OCI-LY3 (cell line): ENCODE measurements at regions not wholly inside any gene's neighbourhood (a gene's known extent, or its start where the extent isn't known, plus 50 kb on each side); places are given as distances from the start of the nearest gene placed in this dataset.

Experiments
- H2AFZ ChIP-seq: fragments of 200-600, 300-600 bp; shearing (Covaris generic); 2 replicates; pipeline ENCODE4 v1.6.0; 2014; ENCODE audit warnings: antibody characterized with exemption, low read depth, low read length
- H3K27ac ChIP-seq: fragments of 200-600, 300-600 bp; sonication (generic); 2 replicates; pipeline ENCODE4 v1.5.1; 2014; ENCODE audit warnings: mild to moderate bottlenecking, low read length, moderate library complexity, mixed read lengths
- H3K27me3 ChIP-seq: fragments of 200-600, 300-600 bp; sonication (generic); 2 replicates; pipeline ENCODE4 v1.6.1; 2014; ENCODE audit warnings: low read depth, low read length, mixed read lengths
- H3K36me3 ChIP-seq: fragments of 200-600, 300-600 bp; sonication (generic); replicated peaks from 2 replicates; pipeline ENCODE3; 2014; ENCODE audit warnings: low read depth, low read length, mixed read lengths
- H3K4me1 ChIP-seq: fragments of 300-600, 200-600 bp; sonication (generic); 2 replicates; pipeline ENCODE4 v1.6.1; 2014; ENCODE audit warnings: low read length, mixed read lengths
- H3K4me2 ChIP-seq: fragments of 200-600, 300-600 bp; sonication (generic); 2 replicates; pipeline ENCODE4 v1.6.1; 2014; ENCODE audit warnings: low read length, mixed read lengths
- H3K4me3 ChIP-seq: fragments of 300-600, 200-600 bp; sonication (generic); 2 replicates; pipeline ENCODE4 v1.5.1; 2014; ENCODE audit warnings: antibody characterized with exemption, mild to moderate bottlenecking, low read length, moderate library complexity
- H3K79me2 ChIP-seq: fragments of 300-600, 200-600 bp; shearing (Covaris generic); 2 replicates; pipeline ENCODE4 v1.6.1; 2014; ENCODE audit warnings: mild to moderate bottlenecking, low read length, mixed read lengths
- H3K9ac ChIP-seq: fragments of 300-600, 200-600 bp; shearing (Covaris generic); 2 replicates; pipeline ENCODE4 v1.6.0; 2014; ENCODE audit warnings: mild to moderate bottlenecking, low read length, moderate library complexity
- H3K9me3 ChIP-seq: fragments of 200-600, 300-600 bp; shearing (Covaris generic); 2 replicates; pipeline ENCODE4 v1.6.1; 2014; ENCODE audit warnings: low read length, mixed read lengths; ENCODE audit not compliant: insufficient read depth
- H4K20me1 ChIP-seq: fragments of 200-600, 300-600 bp; sonication (generic); 2 replicates; pipeline ENCODE4 v1.6.1; 2016; ENCODE audit warnings: low read length, mixed read lengths; ENCODE audit not compliant: insufficient read depth
- EZH2phosphoT487 ChIP-seq: fragments of 200-600 bp; shearing (Covaris generic); IDR thresholded peaks from 2 replicates; pipeline ENCODE4 v1.6.1; 2018; ENCODE audit warnings: antibody characterized with exemption, mixed run types, low read depth
- TF ChIP-seq, protein P1 (sequence below): fragments of 200-600, 300-600 bp; sonication (generic); IDR thresholded peaks from 2 replicates; pipeline ENCODE4 v1.5.1; 2014; ENCODE audit warnings: antibody characterized with exemption, low read length, low read depth

GRCh38 chr11:133681901-133682300 is 149.6 kb upstream of the OPCML start:
- H3K4me1 ChIP-seq: no peaks in the 10 kb centered on the region
- H3K9ac ChIP-seq: no peak overlapping the region
- H2AFZ ChIP-seq: no peak overlapping the region

DNA sequence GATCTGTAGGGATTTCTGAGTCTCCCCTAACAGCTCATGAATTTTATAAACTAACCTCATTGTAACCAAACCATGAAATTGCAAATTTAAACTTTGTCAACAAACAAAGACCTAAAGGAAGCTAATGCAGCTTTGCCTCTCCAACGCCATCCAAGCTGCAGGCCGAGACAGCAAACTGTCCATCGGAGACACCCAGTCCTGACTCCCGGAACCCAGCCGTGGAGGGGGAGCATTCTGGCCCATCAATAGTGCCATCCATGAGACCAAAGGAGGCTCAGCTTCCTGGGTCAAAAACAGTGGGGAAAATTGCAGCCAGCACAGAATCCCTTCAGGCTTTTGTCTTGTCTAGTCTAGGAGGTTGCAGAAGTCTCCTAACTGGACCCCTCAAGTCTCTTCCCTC is 147.6 kb upstream of the OPCML start:
- no peak overlapping the region for H3K4me2 ChIP-seq
- H3K9me3 ChIP-seq: no peaks in the 10 kb centered on the region
- no peaks in the 10 kb centered on the region for H3K4me1 ChIP-seq
- H3K79me2 ChIP-seq: no peaks in the 10 kb centered on the region
- H3K9ac ChIP-seq: no peak overlapping the region
- no peak overlapping the region for H2AFZ ChIP-seq
- no peaks in the 10 kb centered on the region; the same call in 1 of the 2 replicates for H3K27me3 ChIP-seq
- H3K4me3 ChIP-seq: no peak overlapping the region
- TF ChIP-seq, protein P1, sequence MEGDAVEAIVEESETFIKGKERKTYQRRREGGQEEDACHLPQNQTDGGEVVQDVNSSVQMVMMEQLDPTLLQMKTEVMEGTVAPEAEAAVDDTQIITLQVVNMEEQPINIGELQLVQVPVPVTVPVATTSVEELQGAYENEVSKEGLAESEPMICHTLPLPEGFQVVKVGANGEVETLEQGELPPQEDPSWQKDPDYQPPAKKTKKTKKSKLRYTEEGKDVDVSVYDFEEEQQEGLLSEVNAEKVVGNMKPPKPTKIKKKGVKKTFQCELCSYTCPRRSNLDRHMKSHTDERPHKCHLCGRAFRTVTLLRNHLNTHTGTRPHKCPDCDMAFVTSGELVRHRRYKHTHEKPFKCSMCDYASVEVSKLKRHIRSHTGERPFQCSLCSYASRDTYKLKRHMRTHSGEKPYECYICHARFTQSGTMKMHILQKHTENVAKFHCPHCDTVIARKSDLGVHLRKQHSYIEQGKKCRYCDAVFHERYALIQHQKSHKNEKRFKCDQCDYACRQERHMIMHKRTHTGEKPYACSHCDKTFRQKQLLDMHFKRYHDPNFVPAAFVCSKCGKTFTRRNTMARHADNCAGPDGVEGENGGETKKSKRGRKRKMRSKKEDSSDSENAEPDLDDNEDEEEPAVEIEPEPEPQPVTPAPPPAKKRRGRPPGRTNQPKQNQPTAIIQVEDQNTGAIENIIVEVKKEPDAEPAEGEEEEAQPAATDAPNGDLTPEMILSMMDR: no peak
- TF ChIP-seq EZH2phosphoT487: no peak
- no peak overlapping the region for H3K27ac ChIP-seq
- no peaks in the 10 kb centered on the region for H4K20me1 ChIP-seq
- no peaks in the 10 kb centered on the region for H3K36me3 ChIP-seq

More at GRCh38 chr11:133681901-133682300, 149.6 kb upstream of the OPCML start:
- TF ChIP-seq EZH2phosphoT487: no peak
- TF ChIP-seq, protein P1: no peak
- no peak overlapping the region for H3K27ac ChIP-seq
- no peak overlapping the region for H3K4me2 ChIP-seq
- H3K27me3 ChIP-seq: no peaks in the 10 kb centered on the region; the same call in 1 of the 2 replicates
- H3K79me2 ChIP-seq: no peaks in the 10 kb centered on the region
- H3K4me3 ChIP-seq: no peak overlapping the region
- no peaks in the 10 kb centered on the region for H3K36me3 ChIP-seq
- H4K20me1 ChIP-seq: no peaks in the 10 kb centered on the region
- no peaks in the 10 kb centered on the region for H3K9me3 ChIP-seq

DNA sequence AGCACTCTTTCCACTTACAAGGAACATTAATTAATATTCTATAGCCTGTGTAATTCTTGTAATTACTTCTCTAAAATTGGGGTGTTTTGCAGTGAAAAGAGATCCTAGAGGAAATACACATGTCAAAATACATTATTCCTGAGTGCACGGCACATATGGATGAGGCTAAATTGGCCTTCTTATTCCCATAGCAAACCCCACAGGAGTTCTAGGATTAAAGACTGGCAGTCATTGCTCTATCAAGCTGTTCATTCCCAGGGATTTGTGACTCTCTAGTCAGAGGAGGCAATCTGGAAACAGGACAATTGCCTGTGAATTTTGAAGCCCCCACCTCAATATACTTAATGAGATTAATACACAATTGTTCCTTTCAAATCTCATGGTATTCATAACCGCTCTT is 145.9 kb upstream of the OPCML start:
- TF ChIP-seq, protein P1: no peak
- TF ChIP-seq EZH2phosphoT487: no peak
- no peak overlapping the region for H3K4me3 ChIP-seq
- H3K4me2 ChIP-seq: no peak overlapping the region
- H3K79me2 ChIP-seq: no peaks in the 10 kb centered on the region
- no peaks in the 10 kb centered on the region; the same call in 1 of the 2 replicates for H3K27me3 ChIP-seq
- no peaks in the 10 kb centered on the region for H3K36me3 ChIP-seq
- H3K27ac ChIP-seq: no peak overlapping the region
- H3K4me1 ChIP-seq: no peaks in the 10 kb centered on the region
- H4K20me1 ChIP-seq: no peaks in the 10 kb centered on the region
- no peak overlapping the region for H3K9ac ChIP-seq
- H2AFZ ChIP-seq: no peak overlapping the region
- H3K9me3 ChIP-seq: no peaks in the 10 kb centered on the region

GRCh38 chr11:133677387-133677786 is 145.1 kb upstream of the OPCML start:
- H3K4me1 ChIP-seq: no peaks in the 10 kb centered on the region
- no peak for TF ChIP-seq EZH2phosphoT487
- TF ChIP-seq, protein P1: no peak
- no peak overlapping the region for H3K4me2 ChIP-seq

More at GRCh38 chr11:133677387-133677786, 145.1 kb upstream of the OPCML start:
- H3K4me3 ChIP-seq: no peak overlapping the region
- H3K9me3 ChIP-seq: no peaks in the 10 kb centered on the region
- H3K79me2 ChIP-seq: no peaks in the 10 kb centered on the region
- H3K9ac ChIP-seq: no peak overlapping the region
- no peaks in the 10 kb centered on the region; the same call in 1 of the 2 replicates for H3K27me3 ChIP-seq
- no peaks in the 10 kb centered on the region for H3K36me3 ChIP-seq
- no peak overlapping the region for H2AFZ ChIP-seq
- H3K27ac ChIP-seq: no peak overlapping the region
- H4K20me1 ChIP-seq: no peaks in the 10 kb centered on the region
